Kidney epithelial cell (primary cell): ENCODE measurements at regions not wholly inside any gene's neighbourhood (a gene's known extent, or its start where the extent isn't known, plus 50 kb on each side); places are given as distances from the start of the nearest gene placed in this dataset.

Source experiments
- DNase-seq: peaks from one replicate; pipeline ENCODE4 v3.0.0-alpha.2; 2010; ENCODE audit warnings: low read depth
- H3K27me3 ChIP-seq: 2 replicates; pipeline ENCODE4 v1.6.0; 2011; ENCODE audit warnings: low read length; ENCODE audit not compliant: control insufficient read depth, insufficient read depth
- H3K36me3 ChIP-seq: 2 replicates; pipeline ENCODE4 v1.5.1; 2011; ENCODE audit warnings: low read length; ENCODE audit not compliant: control insufficient read depth, insufficient read depth
- H3K4me3 ChIP-seq: 2 replicates; pipeline ENCODE4 v1.5.1; 2011; ENCODE audit warnings: low read depth, mild to moderate bottlenecking, control low read depth, low read length
- CTCF ChIP-seq: IDR thresholded peaks from 2 replicates; pipeline ENCODE4 v1.5.1; 2011; ENCODE audit warnings: mild to moderate bottlenecking, moderate library complexity, low read length, control low read depth, inconsistent platforms; ENCODE audit not compliant: insufficient read depth, poor library complexity, severe bottlenecking

- no peak for DNase-seq
- Histone ChIP-seq H3K36me3 (no peaks in the 10 kb centered on the region), H3K4me3 (no peak overlapping the region), H3K27me3 (no peaks in the 10 kb centered on the region)
- TF ChIP-seq CTCF, result no peak
Measured at GRCh38 chr4:178102139-178102538, 659.9 kb upstream of the AGA start.

- Histone ChIP-seq H3K27me3 (no peaks in the 10 kb centered on the region), H3K36me3 (no peaks in the 10 kb centered on the region), H3K4me3 (no peak overlapping the region)
- no peak for TF ChIP-seq CTCF
- no peak for DNase-seq
Measured at GRCh38 chr4:178105242-178105641, 663.0 kb upstream of the AGA start.

- Histone ChIP-seq H3K27me3 (no peaks in the 10 kb centered on the region), H3K4me3 (no peak overlapping the region), H3K36me3 (no peaks in the 10 kb centered on the region)
- TF ChIP-seq CTCF, result no peak
- no peak for DNase-seq
Measured at GRCh38 chr4:178136736-178137345, 694.6 kb upstream of the AGA start.

GRCh38 chr4:178137732-178138471 is 695.7 kb upstream of the AGA start:
- DNase-seq, result no peak
- H3K36me3 ChIP-seq, result no peaks in the 10 kb centered on the region
- no peaks in the 10 kb centered on the region for H3K27me3 ChIP-seq
- TF ChIP-seq CTCF, result no peak
- no peak overlapping the region for H3K4me3 ChIP-seq

- no peak for DNase-seq
- H3K27me3 ChIP-seq, result no peaks in the 10 kb centered on the region
- no peaks in the 10 kb centered on the region for H3K36me3 ChIP-seq
- no peak for TF ChIP-seq CTCF
- no peak overlapping the region for H3K4me3 ChIP-seq
Measured at GRCh38 chr4:178138491-178138890, 696.3 kb upstream of the AGA start.

GRCh38 chr4:178140326-178140915 is 698.2 kb upstream of the AGA start:
- Histone ChIP-seq H3K27me3 (no peaks in the 10 kb centered on the region), H3K36me3 (no peaks in the 10 kb centered on the region), H3K4me3 (no peak overlapping the region)
- DNase-seq, result no peak
- TF ChIP-seq CTCF, result no peak
